Mucosa of descending colon (tissue), 3 donors: ENCODE measurements at regions not wholly inside any gene's neighbourhood (a gene's known extent, or its start where the extent isn't known, plus 50 kb on each side); places are given as distances from the start of the nearest gene placed in this dataset.

Experiments used
- ATAC-seq: fragments of 200-7000 bp; cut with Tn5 transposase; one replicate; pipeline ENCODE4 v1.9.1; 2020; ENCODE audit warnings: mild to moderate bottlenecking, moderate library complexity
- DNase-seq, 3 donors: peaks; one replicate each; pipeline ENCODE4 v3.0.0-alpha.2; 2020
- H3K36me3 ChIP-seq: fragments of 200-600 bp; one replicate; pipeline ENCODE4 v1.8.0; 2021; ENCODE audit warnings: low read depth, mild to moderate bottlenecking
- H3K4me1 ChIP-seq: fragments of 200-600 bp; one replicate; pipeline ENCODE4 v1.8.0; 2021; ENCODE audit warnings: low read depth, mild to moderate bottlenecking
- H3K4me3 ChIP-seq: fragments of 200-600 bp; one replicate; pipeline ENCODE4 v1.8.0; 2021; ENCODE audit warnings: mild to moderate bottlenecking
- H3K9me3 ChIP-seq: fragments of 200-600 bp; one replicate; pipeline ENCODE4 v1.8.0; 2021; ENCODE audit warnings: mild to moderate bottlenecking
- CTCF ChIP-seq: fragments of 200-600 bp; IDR thresholded peaks from one replicate; pipeline ENCODE4 v1.8.0; 2022; ENCODE audit warnings: antibody characterized with exemption, mild to moderate bottlenecking
- intact Hi-C, 2 donors: fragments of 100-400 bp; cut with DNase I in 1 of 2; cut with micrococcal nuclease in 1 of 2; formaldehyde crosslinking; loops; one replicate each; pipeline versions ENCODE4 v1.11.0 to v1.11.1; 2022; cut with DNase I, micrococcal nuclease
- donor health status: DM: no; HTN: no; CAD: no; lungs with moderate emphysema.
- donor health status: DM: no; HTN: no; CAD: no.
- donor health status: DM: no; HTN: yes; CAD: no.

- intact Hi-C loops, result no loop called here
- DNase-seq, result no peak
- H3K4me3 ChIP-seq, result no peak overlapping the region
- no peak for TF ChIP-seq CTCF
- ATAC-seq, result no peak
- peaks cover 3% of the 10 kb centered on the region for H3K4me1 ChIP-seq
- H3K36me3 ChIP-seq, result no peaks in the 10 kb centered on the region
- no peaks in the 10 kb centered on the region for H3K9me3 ChIP-seq
Measured at GRCh38 chr12:13564266-13564810, 367.8 kb downstream of the EMP1 start.

- H3K36me3 ChIP-seq, result no peaks in the 10 kb centered on the region
- ATAC-seq (no peak), DNase-seq (no peak)
- TF ChIP-seq CTCF, result no peak
- intact Hi-C loops, result no loop called here
- H3K4me1 ChIP-seq, result peaks cover 3% of the 10 kb centered on the region
- H3K9me3 ChIP-seq, result no peaks in the 10 kb centered on the region
- no peak overlapping the region for H3K4me3 ChIP-seq
Measured at GRCh38 chr12:13563743-13564125, 367.2 kb downstream of the EMP1 start.

- TF ChIP-seq CTCF, result no peak
Measured at GRCh38 chr12:13562915-13563742, 366.6 kb downstream of the EMP1 start.

GRCh38 chr12:13561923-13562322 is 365.4 kb downstream of the EMP1 start:
- intact Hi-C loops, result no loop called here
- DNase-seq (no peak), ATAC-seq (no peak)
- H3K36me3 ChIP-seq, result no peaks in the 10 kb centered on the region
- H3K4me3 ChIP-seq, result no peak overlapping the region
- no peaks in the 10 kb centered on the region for H3K9me3 ChIP-seq
- H3K4me1 ChIP-seq, result peaks cover 3% of the 10 kb centered on the region
- no peak for TF ChIP-seq CTCF

More at GRCh38 chr12:13562915-13563742, 366.6 kb downstream of the EMP1 start:
- H3K4me1 ChIP-seq, result peaks cover 3% of the 10 kb centered on the region
- H3K36me3 ChIP-seq, result no peaks in the 10 kb centered on the region
- H3K9me3 ChIP-seq, result no peaks in the 10 kb centered on the region
- intact Hi-C loops, result no loop called here
- DNase-seq, result no peak
- no peak for ATAC-seq
- no peak overlapping the region for H3K4me3 ChIP-seq

GRCh38 chr12:13559318-13559978 is 362.9 kb downstream of the EMP1 start:
- ATAC-seq (peak; percentile 86), DNase-seq (peak; percentile 58 to 81 (median 70))
- Histone ChIP-seq H3K4me1 (peaks cover 3% of the 10 kb centered on the region), H3K9me3 (no peaks in the 10 kb centered on the region), H3K36me3 (no peaks in the 10 kb centered on the region), H3K4me3 (no peak overlapping the region)
- intact Hi-C loops, result no loop called here
- no peak for TF ChIP-seq CTCF
